Lung (tissue), 11 donors: ENCODE measurements at regions not wholly inside any gene's neighbourhood (a gene's known extent, or its start where the extent isn't known, plus 50 kb on each side); places are given as distances from the start of the nearest gene placed in this dataset.

Experiments
- ATAC-seq: fragments of 200-7000 bp; cut with Tn5 transposase; one replicate; pipeline ENCODE4 v1.9.1; 2020; ENCODE audit warnings: moderate number of reproducible peaks; ENCODE audit not compliant: insufficient read depth, low FRiP score
- DNase-seq, 3 donors: peaks; one replicate each; pipeline ENCODE4 v3.0.0-alpha.2; 2013 to 2017
- H3K27ac ChIP-seq, 2 donors: one replicate each; pipeline ENCODE4 v1.5.1; 2013; ENCODE audit warnings: mild to moderate bottlenecking in 2 of 2, moderate library complexity in 2 of 2, control low read depth in 1 of 2, inconsistent platforms in 1 of 2, low read depth in 1 of 2, low read length in 1 of 2
- H3K27me3 ChIP-seq, 3 donors: one replicate each; pipeline ENCODE4 v1.5.1; 2013; ENCODE audit warnings: low read length in 2 of 3; ENCODE audit not compliant: control insufficient read depth in 3 of 3, insufficient read depth in 3 of 3
- H3K36me3 ChIP-seq, 4 donors: one replicate each; pipeline ENCODE4 v1.5.1; 2013; ENCODE audit warnings: low read length in 4 of 4, mild to moderate bottlenecking in 1 of 4, moderate library complexity in 1 of 4; ENCODE audit not compliant: control insufficient read depth in 4 of 4, insufficient read depth in 4 of 4
- H3K4me1 ChIP-seq, 5 donors: one replicate each; pipeline ENCODE4 v1.5.1; 2013; ENCODE audit warnings: low read length in 5 of 5, mild to moderate bottlenecking in 2 of 5, moderate library complexity in 1 of 5; ENCODE audit not compliant: control insufficient read depth in 5 of 5, insufficient read depth in 5 of 5
- H3K4me3 ChIP-seq: one replicate; pipeline ENCODE4 v1.5.1; 2013; ENCODE audit warnings: mild to moderate bottlenecking, control low read depth, moderate library complexity
- H3K9ac ChIP-seq, 2 donors: one replicate each; pipeline ENCODE4 v1.5.1; 2013; ENCODE audit warnings: low read length in 2 of 2, control low read depth in 1 of 2; ENCODE audit not compliant: insufficient read depth in 1 of 2
- H3K9me3 ChIP-seq, 4 donors: one replicate each; pipeline ENCODE4 v1.5.1; 2013; ENCODE audit warnings: low read length in 3 of 4, mild to moderate bottlenecking in 1 of 4, moderate library complexity in 1 of 4; ENCODE audit not compliant: control insufficient read depth in 4 of 4, insufficient read depth in 3 of 4
- WGBS, 2 donors: extraction: QIAGEN DNeasy Blood & Tissue Kit; methylation state at CpG; one replicate each; pipeline ENCODE4 v1.1.7; 2013; 5-methylcytosine and 5-hydroxymethylcytosine counted together
- TF ChIP-seq, protein P1 (sequence below): IDR thresholded peaks from 2 replicates; pipeline ENCODE4 v1.5.1; 2012; ENCODE audit warnings: mild to moderate bottlenecking; ENCODE audit errors: control extremely low read depth, extremely low read depth
- donor health status: control.
- donor health status: control.
- donor health status: Bipolar disorder and iron deficiency.
- donor health status: healthy.
- donor health status: DM: yes; HTN: yes; CAD: no.

DNA sequence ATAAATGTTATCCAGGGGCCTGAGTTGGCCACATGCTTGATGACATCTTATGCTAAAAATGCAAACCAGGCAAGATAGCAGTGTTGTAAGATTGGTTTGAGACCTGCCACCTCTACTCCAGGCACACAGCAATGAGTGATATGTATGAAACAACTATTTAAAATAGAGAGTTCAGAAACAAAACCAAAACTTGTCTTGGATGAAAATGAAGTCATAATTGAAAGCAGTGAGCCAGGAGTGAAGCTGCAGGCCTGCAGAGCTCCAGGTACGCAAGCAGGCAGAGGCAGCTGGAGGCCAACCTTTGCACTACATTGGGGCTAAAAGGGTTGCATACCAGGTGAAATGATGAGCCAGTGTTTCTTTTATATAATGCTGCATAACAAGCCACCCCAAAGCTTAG, 89.2 kb upstream of the SPATS2L start:
- TF ChIP-seq, protein P1, sequence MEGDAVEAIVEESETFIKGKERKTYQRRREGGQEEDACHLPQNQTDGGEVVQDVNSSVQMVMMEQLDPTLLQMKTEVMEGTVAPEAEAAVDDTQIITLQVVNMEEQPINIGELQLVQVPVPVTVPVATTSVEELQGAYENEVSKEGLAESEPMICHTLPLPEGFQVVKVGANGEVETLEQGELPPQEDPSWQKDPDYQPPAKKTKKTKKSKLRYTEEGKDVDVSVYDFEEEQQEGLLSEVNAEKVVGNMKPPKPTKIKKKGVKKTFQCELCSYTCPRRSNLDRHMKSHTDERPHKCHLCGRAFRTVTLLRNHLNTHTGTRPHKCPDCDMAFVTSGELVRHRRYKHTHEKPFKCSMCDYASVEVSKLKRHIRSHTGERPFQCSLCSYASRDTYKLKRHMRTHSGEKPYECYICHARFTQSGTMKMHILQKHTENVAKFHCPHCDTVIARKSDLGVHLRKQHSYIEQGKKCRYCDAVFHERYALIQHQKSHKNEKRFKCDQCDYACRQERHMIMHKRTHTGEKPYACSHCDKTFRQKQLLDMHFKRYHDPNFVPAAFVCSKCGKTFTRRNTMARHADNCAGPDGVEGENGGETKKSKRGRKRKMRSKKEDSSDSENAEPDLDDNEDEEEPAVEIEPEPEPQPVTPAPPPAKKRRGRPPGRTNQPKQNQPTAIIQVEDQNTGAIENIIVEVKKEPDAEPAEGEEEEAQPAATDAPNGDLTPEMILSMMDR: no peak
- peaks cover 0 to 25% (median 11%) of the 10 kb centered on the region in 5 donors for H3K4me1 ChIP-seq
- no peak for DNase-seq
- H3K4me3 ChIP-seq: no peak overlapping the region
- no peaks in the 10 kb centered on the region for H3K9me3 ChIP-seq
- H3K27ac ChIP-seq: no peak overlapping the region
- ATAC-seq: no peak
- no peak overlapping the region for H3K9ac ChIP-seq
- WGBS, 2 donors: 92 to 100% methylated on average over 1 of the region's 1 CpG
- no peaks in the 10 kb centered on the region for H3K36me3 ChIP-seq
- H3K27me3 ChIP-seq: no peaks in the 10 kb centered on the region

DNA sequence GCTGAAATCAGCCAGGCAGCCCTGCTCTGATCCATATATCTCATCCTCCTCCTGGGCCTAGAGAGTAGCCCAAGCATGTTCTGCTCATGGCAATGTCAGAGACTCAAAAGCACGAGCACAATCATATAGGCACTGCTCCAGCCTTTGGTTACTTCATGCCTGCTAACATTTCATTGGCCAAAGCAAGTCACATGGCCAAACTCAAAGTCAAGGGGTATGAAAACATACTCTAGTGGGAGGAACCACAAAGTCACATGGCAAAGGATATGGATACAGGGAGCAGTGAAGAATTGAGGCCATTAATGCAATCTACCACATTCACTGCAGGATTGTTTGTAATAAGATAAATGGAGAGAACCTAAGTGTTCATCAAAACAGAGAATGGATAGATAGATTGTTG, 87.8 kb upstream of the SPATS2L start:
- H3K4me3 ChIP-seq: no peak overlapping the region
- DNase-seq: no peak
- H3K4me1 ChIP-seq: peaks cover 0 to 38% (median 14%) of the 10 kb centered on the region in 5 donors
- H3K27me3 ChIP-seq: no peaks in the 10 kb centered on the region
- H3K9ac ChIP-seq: no peak overlapping the region
- TF ChIP-seq, protein P1: no peak
- H3K36me3 ChIP-seq: no peaks in the 10 kb centered on the region
- H3K27ac ChIP-seq: no peak overlapping the region
- 92 to 100% methylated on average over 1 of the region's 1 CpG for WGBS, 2 donors
- no peak for ATAC-seq
- no peaks in the 10 kb centered on the region for H3K9me3 ChIP-seq

DNA sequence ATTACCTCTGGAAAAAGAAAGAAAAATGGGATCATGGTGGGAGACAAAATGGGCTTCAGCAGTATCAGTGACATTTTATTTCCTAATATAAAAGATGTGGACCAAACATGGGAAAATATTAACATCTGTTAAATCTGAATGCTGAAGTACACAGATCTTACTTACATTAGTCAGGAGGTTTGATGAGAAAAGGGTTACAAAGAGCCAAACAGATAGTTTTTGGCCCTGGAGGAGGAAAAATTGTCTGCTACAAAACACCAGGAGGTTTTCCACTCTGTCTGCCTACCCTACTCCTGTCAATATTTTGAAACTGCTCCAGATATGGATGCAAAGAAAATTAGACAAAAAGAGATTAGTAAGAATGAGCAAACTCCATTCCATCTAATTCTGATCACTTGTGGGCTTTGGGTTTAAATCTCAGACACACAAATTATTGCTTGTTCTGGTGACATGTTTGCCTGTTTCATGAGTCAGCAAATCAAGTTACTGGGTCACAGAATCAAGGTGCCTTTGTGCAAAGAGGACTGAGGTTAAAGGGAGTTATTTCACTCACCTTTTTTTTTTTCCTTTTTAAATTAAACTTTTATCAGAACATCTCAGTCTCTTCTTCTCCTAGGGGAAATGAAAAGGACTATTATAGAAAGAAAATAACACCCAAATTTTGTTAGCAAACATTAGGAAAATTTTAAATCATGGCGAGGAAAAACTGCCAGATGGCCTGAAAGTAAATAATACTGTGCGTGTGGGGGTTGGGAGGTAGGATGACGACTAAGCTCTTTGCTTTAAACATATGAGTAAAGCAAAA, 87.0 kb upstream of the SPATS2L start:
- Histone ChIP-seq H3K9ac (no peak overlapping the region), H3K27ac (no peak overlapping the region), H3K4me3 (no peak overlapping the region), H3K36me3 (no peaks in the 10 kb centered on the region), H3K4me1 (peaks cover 0 to 46% (median 11%) of the 10 kb centered on the region in 5 donors), H3K9me3 (no peaks in the 10 kb centered on the region), H3K27me3 (no peaks in the 10 kb centered on the region)
- no peak for ATAC-seq
- TF ChIP-seq, protein P1: no peak
- DNase-seq: peak in 2 of 3 donors; percentile 57 to 64
- 78 to 84% methylated on average over 3 of the region's 3 CpGs for WGBS, 2 donors

DNA sequence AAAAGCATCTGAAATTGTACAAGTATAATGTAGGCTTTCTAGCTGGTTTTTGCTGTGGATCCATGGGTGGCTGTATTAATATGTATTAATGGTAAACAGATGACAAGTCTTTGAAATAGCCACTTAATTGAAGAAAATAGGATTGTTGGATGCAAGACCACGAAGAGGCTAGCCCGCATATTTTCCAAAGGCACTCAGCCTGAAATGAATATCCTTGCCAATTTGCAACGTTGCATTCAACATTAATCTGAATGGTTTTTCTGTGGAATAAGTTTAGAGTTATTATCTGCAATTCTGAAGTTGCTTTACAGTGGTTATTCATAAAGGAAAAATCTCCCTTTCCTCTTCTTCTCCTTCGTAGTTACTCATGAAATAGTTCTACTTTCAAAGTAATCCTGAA, 86.2 kb upstream of the SPATS2L start:
- H3K9ac ChIP-seq: no peak overlapping the region
- TF ChIP-seq, protein P1: no peak
- WGBS, 2 donors: 71 to 80% methylated on average over 4 of the region's 4 CpGs
- DNase-seq (peak in 2 of 3 donors; percentile 52 to 70), ATAC-seq (no peak)
- H3K9me3 ChIP-seq: no peaks in the 10 kb centered on the region
- no peaks in the 10 kb centered on the region for H3K36me3 ChIP-seq
- no peaks in the 10 kb centered on the region for H3K27me3 ChIP-seq
- H3K4me3 ChIP-seq: no peak overlapping the region
- H3K4me1 ChIP-seq: peaks cover 0 to 47% (median 11%) of the 10 kb centered on the region in 5 donors
- H3K27ac ChIP-seq: no peak overlapping the region
